GM21526 (cell line): ENCODE measurements at regions not wholly inside any gene's neighbourhood (a gene's known extent, or its start where the extent isn't known, plus 50 kb on each side); places are given as distances from the start of the nearest gene placed in this dataset.
"Not testable (repeated sequence)": the region's sequence is repeated elsewhere in the genome, so short reads cannot be mapped to it uniquely, and the experiment has no call there.

Experiments used
- ATAC-seq: cut with Tn5 transposase; IDR thresholded peaks from one replicate; pipeline ENCODE4 v1.9.1; 2021; ENCODE audit warnings: moderate library complexity; ENCODE audit not compliant: unreplicated experiment, low FRiP score

DNA sequence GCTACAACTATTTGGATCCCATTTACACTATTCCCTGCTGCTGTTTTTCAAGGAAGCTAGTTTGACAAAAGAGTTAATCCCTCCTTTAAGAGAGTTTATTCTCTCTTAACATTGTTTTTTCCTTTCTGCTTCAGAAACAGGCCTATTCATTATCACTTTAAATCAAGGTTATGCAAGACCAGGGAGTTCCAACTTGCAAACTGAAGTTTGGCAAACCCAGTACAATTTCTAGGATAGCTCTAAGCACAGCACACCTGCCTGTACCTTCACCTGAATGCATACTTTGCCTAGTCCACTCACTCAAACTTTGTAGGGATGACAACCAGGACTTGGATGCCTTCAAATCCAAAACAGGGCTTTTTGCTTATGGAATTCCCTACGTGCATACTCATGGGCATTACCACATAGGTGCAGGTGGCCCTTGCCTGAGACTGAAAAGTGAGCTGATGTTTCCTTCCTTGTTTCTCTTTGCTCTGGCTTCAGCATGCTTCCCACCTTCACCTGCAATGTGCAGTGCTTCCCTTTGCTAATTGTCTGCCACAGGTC is 193.8 kb upstream of the MMADHC start:
- ATAC-seq = no peak

DNA sequence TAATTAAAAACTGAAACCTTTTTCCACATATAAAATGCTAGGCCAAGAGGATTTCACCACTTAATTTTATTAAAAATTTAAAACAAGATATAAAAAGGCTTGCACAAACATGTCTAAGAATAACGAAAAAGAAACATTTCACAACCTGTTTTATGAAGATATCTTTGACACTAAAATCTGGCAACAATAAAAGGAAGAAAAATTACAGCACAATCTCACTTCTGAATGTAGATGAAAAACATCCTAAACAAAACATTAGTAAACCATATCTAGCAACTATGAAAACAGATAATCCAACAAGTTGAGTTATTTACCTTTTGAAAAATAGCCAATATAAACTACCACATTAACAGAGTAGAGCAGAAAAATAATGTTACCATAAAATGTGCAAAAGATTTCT is 185.4 kb upstream of the MMADHC start:
- no peak for ATAC-seq

DNA sequence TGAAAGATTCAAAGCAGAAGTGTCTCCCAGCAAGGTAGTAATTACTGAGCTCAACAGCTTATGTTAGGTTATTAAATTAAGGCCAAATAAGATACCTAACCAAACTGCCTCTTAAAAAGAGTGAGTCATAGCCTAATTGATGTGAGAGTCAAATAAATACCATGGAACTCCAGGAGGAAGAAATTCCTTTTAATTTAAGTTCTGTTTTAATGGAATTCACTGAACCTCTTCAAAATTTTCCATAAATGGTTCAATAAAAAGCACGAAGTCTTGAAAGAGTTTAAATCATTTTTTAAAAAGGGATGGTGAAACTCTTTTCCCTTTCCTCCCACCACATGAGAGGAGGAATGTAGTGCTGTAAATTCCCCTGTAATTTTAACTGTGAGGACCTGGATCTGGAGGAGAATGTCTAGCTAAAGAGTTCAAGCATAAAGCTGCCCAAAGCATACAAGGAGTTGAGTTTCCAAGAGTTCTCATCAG is 180.8 kb upstream of the MMADHC start:
- no peak for ATAC-seq

DNA sequence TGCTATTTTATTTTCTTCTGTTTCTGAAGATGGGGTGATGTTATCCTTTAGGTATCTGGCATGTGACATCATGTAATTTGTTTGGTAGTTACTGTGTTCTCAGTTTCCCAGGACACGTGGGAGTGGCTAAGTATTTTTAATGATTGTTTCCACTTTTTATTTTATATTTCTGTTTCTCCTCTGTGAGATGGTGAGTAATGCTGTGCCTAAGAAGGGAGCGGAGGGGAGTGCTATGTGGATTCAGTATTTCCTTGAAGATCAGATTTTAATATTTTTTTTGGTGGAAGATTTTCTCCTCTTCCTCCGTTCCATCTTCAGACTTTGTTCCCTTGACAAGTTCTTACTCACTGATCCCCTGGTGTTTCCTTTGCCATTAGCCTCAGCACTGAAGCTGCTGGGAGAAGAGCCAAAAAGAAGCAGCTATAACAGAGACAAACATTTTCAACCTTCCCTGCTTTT is 180.0 kb upstream of the MMADHC start:
- ATAC-seq = no peak

DNA sequence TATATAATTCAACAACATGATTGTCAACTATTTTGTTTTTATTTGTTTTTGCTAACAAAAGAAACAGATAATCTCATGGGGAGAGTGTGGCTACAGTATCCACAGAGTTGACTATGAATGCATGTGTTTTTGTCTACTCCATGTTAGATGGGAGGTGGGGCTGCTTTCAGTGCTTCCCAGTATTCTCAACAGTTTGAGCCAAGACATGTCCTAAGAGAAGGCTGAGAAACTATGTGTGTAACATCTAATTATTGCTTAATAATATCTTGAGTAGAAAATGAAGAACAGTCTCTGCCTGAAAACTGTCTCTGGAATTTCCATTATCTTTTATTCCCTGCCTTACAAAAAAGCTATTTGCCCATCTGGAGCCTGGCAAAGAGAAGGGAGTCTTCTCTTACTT is 178.8 kb upstream of the MMADHC start:
- ATAC-seq = no peak

DNA sequence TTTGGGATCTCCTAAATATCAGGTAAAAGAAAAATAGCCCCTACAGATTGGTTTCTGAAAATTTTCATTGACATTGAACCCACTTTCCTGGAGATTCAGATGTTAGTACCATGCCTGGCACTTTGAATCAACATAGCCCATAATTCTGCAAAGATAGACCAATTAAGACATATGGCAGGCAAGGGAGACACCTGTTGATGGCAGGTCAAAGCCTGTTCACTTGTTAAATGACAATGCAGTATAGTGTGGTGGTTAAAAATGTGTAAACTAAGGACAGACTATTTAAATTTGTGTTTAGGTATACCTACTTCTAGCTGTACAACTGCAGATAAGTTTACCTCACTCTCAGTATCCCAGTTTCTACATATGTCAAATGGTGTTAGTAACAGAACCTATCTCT is 178.1 kb upstream of the MMADHC start:
- no peak for ATAC-seq

DNA sequence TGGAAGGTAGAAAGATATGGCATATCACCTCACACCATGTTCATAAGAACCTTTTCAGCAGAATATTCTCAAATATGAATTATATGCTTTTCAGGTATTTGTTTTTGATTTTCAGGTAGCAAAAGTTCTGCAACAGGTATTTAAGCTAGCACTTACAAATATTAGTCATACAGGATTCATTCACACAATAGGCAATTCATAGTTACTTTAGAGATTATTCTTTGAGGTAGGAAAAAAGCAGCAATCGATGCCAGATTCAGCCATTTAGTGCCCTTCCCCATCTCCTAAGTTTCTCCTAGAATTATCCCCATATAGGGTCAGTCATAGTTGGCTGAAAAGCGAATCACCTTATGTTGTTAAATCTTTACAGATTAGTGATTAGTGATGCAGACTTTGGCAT is 177.4 kb upstream of the MMADHC start:
- no peak for ATAC-seq

DNA sequence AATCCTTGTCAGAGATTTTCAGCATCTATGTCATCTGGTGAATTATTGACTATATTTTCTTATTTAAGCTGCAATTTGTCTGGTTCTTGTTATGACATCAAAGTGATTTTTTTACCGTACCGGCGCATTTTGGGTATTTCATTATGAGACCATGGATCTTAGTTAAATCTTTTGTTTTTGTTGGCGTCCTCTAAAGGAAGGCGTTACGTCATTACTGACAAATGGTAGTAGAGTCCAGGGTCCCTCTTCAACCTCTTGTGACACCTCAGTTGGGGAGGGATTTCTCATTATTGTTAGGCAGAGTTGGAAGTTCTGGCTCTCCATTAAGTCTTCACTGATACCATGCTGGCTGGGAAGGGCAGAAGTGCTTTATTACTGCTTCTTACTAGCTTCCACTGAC is 175.8 kb upstream of the MMADHC start:
- no peak for ATAC-seq

DNA sequence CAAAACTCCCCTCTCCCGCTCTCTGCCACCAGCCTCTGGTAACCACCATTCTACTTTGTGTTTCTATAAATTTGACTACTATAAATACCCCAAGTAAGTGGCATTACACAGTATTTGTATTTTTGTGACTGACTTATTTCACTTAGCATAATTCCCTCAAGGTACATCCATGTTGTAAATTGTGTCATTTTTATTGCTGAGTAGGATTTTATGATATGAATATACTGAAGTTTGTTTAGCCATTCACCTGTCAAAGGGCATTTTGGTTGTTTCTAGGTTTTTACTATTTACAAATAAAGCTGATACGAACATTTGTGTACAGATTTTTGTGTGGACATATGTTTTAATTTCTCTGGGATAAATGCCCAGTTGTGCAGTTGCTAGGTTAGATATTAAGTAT is 174.0 kb upstream of the MMADHC start:
- ATAC-seq = no peak

DNA sequence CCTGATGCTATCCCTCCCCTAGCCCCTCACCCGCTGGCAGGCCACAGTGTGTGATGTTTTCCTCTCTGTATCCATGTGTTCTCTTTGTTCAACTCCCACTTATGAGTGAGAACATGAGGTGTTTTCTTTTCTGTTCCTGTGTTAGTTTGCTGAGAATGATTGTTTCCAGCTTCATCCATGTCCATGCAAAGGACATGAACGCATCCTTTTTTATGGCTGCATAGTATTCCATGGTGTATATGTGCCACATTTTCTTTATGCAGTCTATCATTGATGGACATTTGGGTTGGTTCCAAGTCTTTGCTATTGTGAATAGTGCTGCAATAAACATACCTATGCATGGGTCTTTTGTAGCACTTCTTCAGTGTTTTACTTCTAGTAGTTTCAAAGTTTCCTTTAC is 171.8 kb upstream of the MMADHC start:
- not testable (repeated sequence) for ATAC-seq

DNA sequence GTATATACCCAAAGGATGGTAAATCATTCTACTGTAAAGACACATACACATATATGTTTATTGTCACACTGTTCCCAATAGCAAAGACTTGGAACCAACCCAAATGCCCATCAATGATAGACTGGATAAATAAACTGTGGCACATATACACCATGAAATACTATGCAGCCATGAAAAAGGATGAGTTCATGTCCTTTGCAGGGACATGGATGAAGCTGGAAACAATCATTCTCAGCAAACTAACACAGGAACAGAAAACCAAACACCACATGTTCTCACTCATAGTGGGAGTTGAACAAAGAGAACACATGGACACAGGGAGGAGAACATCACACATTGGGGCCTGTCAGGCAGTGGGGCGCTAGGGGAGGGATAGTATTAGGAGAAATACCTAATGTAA is 167.1 kb upstream of the MMADHC start:
- not testable (repeated sequence) for ATAC-seq

DNA sequence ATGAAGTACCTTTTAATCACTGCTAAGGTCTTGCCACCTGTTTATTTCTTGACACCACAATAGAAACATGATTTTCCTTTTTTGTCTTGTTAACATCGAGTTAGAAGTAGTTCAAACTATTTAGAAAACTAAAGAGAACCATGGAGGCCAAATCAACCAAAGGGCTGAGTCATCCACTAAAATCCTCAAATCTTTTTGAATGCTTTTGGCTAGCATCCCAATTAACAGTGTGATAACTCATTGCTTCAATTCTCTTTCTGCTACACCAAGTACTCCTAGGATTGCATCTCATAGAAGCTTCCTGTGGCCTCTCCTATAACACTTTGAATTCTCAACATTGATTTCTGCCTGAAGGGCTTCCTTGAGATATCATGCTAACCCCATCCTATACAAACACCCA is 159.9 kb upstream of the MMADHC start:
- ATAC-seq = no peak

DNA sequence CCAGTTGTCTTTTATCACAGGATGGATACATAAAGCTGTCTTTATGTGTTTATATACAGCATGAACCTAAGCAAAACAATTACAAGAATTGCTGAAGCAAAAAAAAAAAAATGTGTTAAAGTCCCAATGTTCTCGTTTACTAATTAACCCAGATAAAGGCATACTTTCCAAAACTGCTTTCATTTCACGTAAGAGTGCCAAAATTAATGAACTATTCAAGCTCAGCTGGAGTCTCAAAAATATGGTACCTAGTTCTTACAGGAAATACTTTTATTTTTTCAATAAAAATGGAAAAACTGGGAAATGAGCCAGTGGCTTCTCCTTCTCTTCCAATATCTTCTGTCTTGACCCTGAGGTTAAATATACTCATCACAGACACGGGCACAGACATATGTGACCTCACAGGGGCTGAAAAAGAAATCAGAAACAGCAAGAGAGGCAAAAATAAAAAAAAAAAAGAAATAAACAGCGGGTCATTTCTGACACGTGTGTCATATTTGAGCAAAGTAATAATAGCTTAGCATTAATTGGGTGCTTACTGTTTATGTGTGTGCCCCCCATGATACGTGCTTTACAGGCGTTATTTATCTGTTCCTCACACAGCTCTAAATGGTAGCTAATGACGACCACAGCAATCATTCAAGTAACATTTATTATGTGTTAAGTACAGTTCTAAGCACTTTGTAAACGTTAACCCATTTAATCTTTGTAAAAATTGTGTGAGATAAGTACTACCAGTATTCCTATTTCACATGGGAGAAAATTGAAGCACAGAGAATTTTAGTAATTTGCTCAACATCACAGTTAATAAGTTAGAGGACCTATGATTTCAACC is 158.0 kb upstream of the MMADHC start:
- ATAC-seq = no peak

DNA sequence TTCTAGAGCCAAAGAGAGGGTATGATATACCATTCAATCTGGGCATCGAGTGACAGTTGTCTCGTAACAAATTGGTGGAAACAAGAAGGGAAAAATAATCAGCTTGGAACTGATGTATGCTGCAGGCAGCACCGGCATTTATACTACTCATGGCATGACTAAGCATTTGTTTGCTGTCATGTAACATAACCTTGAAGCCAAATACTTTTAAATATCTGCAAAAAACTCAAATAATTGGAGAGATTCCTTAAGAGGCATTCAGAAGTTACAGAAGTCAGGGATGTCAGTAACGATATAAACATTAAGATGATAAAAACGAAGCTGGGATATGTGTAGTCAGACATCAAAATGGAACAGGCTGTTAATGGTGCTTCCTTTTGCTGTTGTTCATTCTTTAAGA is 157.3 kb upstream of the MMADHC start:
- no peak for ATAC-seq

DNA sequence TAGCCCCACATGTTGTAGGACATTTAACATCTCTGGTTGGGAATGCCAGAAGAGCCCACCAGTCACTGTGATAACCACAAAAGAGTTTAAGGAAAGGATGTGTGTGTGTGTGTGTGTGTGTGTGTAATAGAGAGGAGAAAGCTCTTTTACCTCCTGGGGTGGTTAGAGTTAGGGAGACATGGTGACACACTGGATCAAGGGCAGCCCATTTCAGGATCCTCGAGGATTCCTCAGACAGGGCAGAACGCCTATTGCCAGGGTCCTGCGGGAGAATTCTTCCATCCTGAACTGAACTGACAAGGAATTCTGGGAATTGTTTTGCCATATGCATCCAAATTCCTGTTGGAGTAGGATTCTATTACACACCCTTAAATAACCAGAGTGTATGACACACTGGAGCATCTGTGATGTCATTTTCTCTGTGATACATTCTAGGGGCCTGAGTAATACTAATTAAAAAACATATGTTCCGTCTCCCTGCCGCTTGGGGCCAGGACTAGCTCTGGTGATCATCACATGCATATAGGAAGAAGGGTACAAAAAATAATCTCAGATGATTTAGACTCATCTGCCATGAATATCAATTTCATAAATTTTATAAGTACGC is 156.4 kb upstream of the MMADHC start:
- ATAC-seq = no peak

DNA sequence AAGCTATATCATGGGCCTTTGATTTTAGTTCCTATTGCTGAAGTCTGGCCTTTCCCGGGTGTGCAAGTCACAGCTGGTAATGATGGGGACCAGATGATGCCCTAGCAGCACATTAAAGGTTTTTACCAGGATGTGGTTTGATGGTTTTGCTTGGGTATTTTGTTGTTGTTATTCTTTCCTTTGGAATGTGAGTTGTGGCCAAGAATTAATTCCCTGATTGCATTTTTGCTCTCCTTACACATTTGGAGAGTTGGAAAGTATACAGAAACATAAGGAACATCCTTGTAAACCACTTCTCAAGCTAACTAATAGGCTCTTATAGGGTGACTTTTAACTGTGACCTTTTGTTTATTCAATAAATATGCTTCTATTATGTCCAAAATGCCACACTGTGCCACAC is 154.1 kb upstream of the MMADHC start:
- no peak for ATAC-seq

DNA sequence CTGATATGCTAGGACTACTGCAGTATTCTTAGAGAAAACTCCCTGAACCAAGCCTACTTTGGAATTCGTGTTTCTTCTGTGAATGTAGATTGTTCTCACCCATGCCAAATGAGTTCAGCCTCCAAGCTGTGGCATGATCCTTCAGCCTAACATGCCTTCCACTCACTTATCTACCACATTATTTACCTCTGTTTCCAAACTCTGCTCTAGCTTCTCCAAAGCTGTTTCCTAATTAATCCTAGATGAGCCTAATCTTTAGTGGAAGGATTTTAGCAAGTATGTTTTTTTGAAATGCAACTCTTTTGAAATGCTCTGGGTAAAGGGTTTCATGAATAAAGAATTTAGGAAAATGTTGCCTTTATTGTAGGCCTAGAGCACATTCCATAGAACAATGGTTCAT is 152.9 kb upstream of the MMADHC start:
- no peak for ATAC-seq

DNA sequence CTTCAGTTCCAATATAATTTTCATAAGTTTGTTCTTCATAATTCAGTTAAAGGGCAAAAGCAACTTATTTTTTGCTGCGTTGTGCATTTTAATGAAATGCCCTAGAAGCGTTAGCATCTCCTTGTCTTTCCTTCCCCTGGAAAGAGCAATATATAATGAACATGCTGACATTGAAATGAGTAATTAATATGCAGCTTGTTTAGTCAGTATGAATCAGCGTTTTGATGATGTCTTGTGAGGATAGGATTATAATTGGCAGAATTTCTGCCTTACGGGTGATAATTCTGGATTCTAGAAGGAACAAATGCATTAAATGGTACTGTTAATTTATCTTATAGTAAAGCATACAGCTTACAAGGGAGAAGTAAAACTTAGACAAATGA is 152.3 kb upstream of the MMADHC start:
- ATAC-seq = no peak

DNA sequence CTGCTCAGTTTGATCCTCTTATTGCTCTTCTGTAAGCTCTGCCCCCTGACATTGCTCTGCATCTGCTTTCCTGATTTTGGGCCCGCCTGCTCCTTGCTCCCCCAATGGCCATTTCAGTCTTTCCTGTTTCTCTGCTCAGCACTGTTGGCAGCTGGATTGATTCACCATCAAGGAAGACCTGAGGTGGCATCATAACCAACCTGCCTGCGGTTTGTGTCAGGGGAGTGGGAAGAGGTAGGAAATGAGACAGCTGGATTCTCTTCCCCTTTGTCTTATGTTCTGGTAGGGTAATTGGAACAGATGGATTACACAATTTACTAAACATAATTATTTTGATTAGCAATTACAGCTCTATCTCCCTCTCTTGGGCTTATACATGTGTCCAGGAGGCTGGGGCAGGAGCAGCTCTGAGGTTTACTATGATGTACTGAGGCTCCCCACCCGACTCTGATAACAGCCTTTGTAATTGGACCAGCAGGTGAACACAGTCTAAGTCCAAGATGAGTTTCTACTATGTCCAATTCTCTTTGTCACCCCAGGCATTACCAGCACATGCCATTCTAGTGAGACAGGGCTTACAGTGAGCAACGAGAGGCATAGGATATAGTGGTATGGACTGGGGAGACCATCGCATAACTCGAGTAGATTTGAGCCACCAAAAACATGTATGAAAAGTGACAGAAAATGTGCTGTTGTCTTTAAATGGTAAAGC is 151.8 kb upstream of the MMADHC start:
- ATAC-seq = no peak

DNA sequence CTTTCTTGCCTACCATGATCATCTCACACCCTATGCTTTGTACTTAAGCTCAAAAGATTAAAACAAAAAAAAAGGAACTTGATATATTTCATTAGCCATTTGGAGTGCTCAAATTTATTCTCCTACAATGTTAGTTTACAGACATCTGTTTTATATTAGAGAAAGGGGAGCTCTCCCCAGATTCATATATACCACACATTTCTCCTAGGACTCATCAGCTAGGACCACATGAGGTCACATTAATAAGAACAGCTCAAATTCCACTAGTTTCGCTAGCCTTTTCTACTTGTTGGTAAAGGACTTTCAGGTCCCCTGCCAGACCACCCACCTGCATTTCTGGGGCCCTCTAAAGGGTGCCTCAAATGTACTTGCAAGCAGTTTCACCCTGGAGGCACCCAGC is 151.2 kb upstream of the MMADHC start:
- ATAC-seq = no peak

DNA sequence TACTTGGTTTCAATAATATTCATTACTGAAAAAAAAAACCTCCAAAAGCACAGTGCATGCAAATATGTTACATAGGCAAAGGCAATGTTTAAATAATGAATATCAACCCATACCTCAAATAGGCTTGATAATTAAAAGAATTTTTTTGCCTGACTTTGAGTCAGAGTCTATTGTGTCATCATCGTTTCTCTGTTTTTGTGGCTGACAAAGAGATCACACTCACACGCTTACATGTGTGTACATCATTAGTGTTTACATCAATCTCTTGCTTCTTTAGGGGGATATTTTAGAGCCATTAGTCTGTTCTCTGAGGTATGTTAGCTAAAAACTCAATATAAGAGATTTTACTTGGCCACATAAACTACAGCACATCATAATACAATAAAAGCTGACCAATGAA is 150.3 kb upstream of the MMADHC start:
- no peak for ATAC-seq
